CD14-positive monocyte (primary cell): ENCODE measurements at regions not wholly inside any gene's neighbourhood (a gene's known extent, or its start where the extent isn't known, plus 50 kb on each side); places are given as distances from the start of the nearest gene placed in this dataset.

ENCODE experiments used
- DNase-seq, 3 donors: peaks; one replicate each; pipeline ENCODE4 v3.0.0-alpha.2; 2011 to 2022
- H2AFZ ChIP-seq: 2 replicates; pipeline ENCODE4 v1.6.0; 2012; ENCODE audit warnings: mild to moderate bottlenecking, low read depth, low read length, inconsistent platforms; ENCODE audit not compliant: insufficient read depth, poor library complexity, severe bottlenecking
- H3K27ac ChIP-seq, 2 donors: 1 replicate in 1 of 2; 2 replicates in 1 of 2; pipeline ENCODE4 v1.5.1; 2012 to 2013; ENCODE audit warnings: low read length in 2 of 2, control low read depth in 1 of 2, inconsistent platforms in 1 of 2, low read depth in 1 of 2, mild to moderate bottlenecking in 1 of 2
- H3K27me3 ChIP-seq, 2 donors: one replicate each; pipeline versions ENCODE4 v1.6.0 to v1.6.1; 2011 to 2013; ENCODE audit warnings: low read length in 2 of 2; ENCODE audit not compliant: control insufficient read depth in 2 of 2, insufficient read depth in 2 of 2
- H3K36me3 ChIP-seq, 2 donors: replicated peaks in 1 of 2; 1 replicate in 1 of 2; 2 replicates in 1 of 2; pipeline versions ENCODE4 v1.5.1 to v1.6.1; 2012 to 2013; ENCODE audit warnings: low read length in 2 of 2, control low read depth in 1 of 2, inconsistent platforms in 1 of 2, mild to moderate bottlenecking in 1 of 2; ENCODE audit not compliant: insufficient read depth in 2 of 2, control insufficient read depth in 1 of 2
- H3K4me1 ChIP-seq, 2 donors: 1 replicate in 1 of 2; 2 replicates in 1 of 2; pipeline versions ENCODE4 v1.5.1 to v1.6.1; 2012 to 2013; ENCODE audit warnings: low read length in 2 of 2, control low read depth in 1 of 2, inconsistent platforms in 1 of 2, mild to moderate bottlenecking in 1 of 2, moderate library complexity in 1 of 2; ENCODE audit not compliant: insufficient read depth in 2 of 2, control insufficient read depth in 1 of 2
- H3K4me2 ChIP-seq: replicated peaks from 2 replicates; pipeline ENCODE3; 2012; ENCODE audit warnings: low read length, moderate library complexity, mild to moderate bottlenecking; ENCODE audit not compliant: poor library complexity, severe bottlenecking; ENCODE audit errors: extremely low read depth
- H3K4me3 ChIP-seq, 3 experiments: fragments of 200-600 bp in 1 of 3; sonication (generic) in 1 of 3; replicated peaks in 1 of 3; 1 replicate in 2 of 3; 2 replicates in 1 of 3; pipeline ENCODE4 v1.5.1; 2011 to 2013; ENCODE audit warnings: low read length in 3 of 3, mild to moderate bottlenecking in 3 of 3, control low read depth in 2 of 3, low read depth in 2 of 3, inconsistent platforms in 1 of 3, moderate library complexity in 1 of 3
- H3K79me2 ChIP-seq: 2 replicates; pipeline ENCODE4 v1.6.0; 2012; ENCODE audit warnings: mild to moderate bottlenecking, control low read depth, inconsistent platforms, low read length, moderate library complexity; ENCODE audit not compliant: insufficient read depth
- H3K9ac ChIP-seq: 2 replicates; pipeline ENCODE4 v1.6.0; 2017; ENCODE audit warnings: low read length, mild to moderate bottlenecking; ENCODE audit not compliant: insufficient read depth, poor library complexity, severe bottlenecking
- H3K9me3 ChIP-seq, 2 donors: replicated peaks in 1 of 2; 1 replicate in 1 of 2; 2 replicates in 1 of 2; pipeline versions ENCODE4 v1.5.1 to v1.6.1; 2012 to 2013; ENCODE audit warnings: low read length in 2 of 2, control low read depth in 1 of 2; ENCODE audit not compliant: control insufficient read depth in 1 of 2, insufficient read depth in 1 of 2
- H4K20me1 ChIP-seq: 2 replicates; pipeline ENCODE4 v1.6.0; 2012; ENCODE audit warnings: mild to moderate bottlenecking, low read length, control low read depth, moderate library complexity; ENCODE audit not compliant: insufficient read depth
- H3K27ac Mint-ChIP-seq, 7 donors: one replicate each; pipeline ENCODE4 v1.8.0; 2020; ENCODE audit warnings: mild to moderate bottlenecking in 7 of 7, mixed read lengths in 7 of 7, moderate library complexity in 6 of 7, inconsistent platforms in 2 of 7
- H3K27me3 Mint-ChIP-seq, 3 donors: one replicate each; pipeline ENCODE4 v1.8.0; 2021 to 2022; ENCODE audit warnings: low read depth in 3 of 3, mild to moderate bottlenecking in 3 of 3, mixed read lengths in 3 of 3, moderate library complexity in 3 of 3, inconsistent platforms in 1 of 3
- H3K36me3 Mint-ChIP-seq, 2 donors: one replicate each; pipeline ENCODE4 v1.8.0; 2020; ENCODE audit warnings: mixed read lengths in 2 of 2, inconsistent platforms in 1 of 2, mild to moderate bottlenecking in 1 of 2
- H3K4me1 Mint-ChIP-seq: one replicate; pipeline ENCODE4 v1.8.0; 2020; ENCODE audit warnings: mild to moderate bottlenecking, mixed read lengths
- H3K4me3 Mint-ChIP-seq, 2 donors: one replicate each; pipeline ENCODE4 v1.8.0; 2020; ENCODE audit warnings: mild to moderate bottlenecking in 2 of 2, mixed read lengths in 2 of 2, moderate library complexity in 1 of 2
- H3K9me3 Mint-ChIP-seq, 7 donors: one replicate each; pipeline ENCODE4 v1.8.0; 2020 to 2022; ENCODE audit warnings: mixed read lengths in 7 of 7, mild to moderate bottlenecking in 6 of 7, moderate library complexity in 6 of 7, inconsistent platforms in 2 of 7
- WGBS: methylation state at CpG from one replicate; pipeline ENCODE4 v1.1.5; 2013; ENCODE audit warnings: missing lambda C conversion rate; ENCODE audit not compliant: insufficient coverage; 5-methylcytosine and 5-hydroxymethylcytosine counted together
- intact Hi-C, 2 donors: fragments of 100-400 bp; cut with micrococcal nuclease; formaldehyde crosslinking; loops; one replicate each; pipeline versions ENCODE4 v1.15.0 to v1.15.1; 2023
- TF ChIP-seq, protein P1 (sequence below): fragments of 200-600 bp; IDR thresholded peaks from one replicate; pipeline ENCODE4 v1.8.0; 2022; ENCODE audit warnings: antibody characterized with exemption, mild to moderate bottlenecking

GRCh38 chr14:42893183-42893582 lies 1286.5 kb downstream of the LRFN5 start:
- DNase-seq: no peak

DNA sequence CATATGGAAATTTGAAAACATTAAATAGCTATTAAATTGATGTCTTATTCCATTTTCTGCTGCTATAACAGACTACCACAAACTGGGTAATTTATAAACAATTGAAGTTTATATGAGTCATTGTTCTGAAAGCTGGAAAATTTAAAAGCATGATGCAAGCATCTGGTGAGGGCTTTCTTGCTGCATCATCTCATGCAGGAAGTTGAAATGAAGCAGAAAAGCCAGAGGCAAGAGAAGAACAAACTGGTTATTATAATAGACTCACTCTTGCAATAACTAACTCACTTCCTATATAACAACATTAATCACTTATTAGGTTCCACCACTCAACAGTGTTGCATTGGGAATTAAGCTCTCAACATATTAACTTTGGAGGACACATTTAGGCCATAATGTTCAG lies 1277.4 kb downstream of the LRFN5 start:
- Mint-ChIP-seq H3K27me3 (no peaks in the 10 kb centered on the region), H3K27ac (peak overlapping the region in 2 of 7 donors; percentile 18), H3K9me3 (peaks cover 0 to 11% (median 5%) of the 10 kb centered on the region in 7 donors), H3K36me3 (no peaks in the 10 kb centered on the region), H3K4me1 (peaks cover 8% of the 10 kb centered on the region), H3K4me3 (no peak overlapping the region)
- intact Hi-C loops: no loop called here
- H3K36me3 ChIP-seq: no peaks in the 10 kb centered on the region
- no peaks in the 10 kb centered on the region for H3K27me3 ChIP-seq
- no peaks in the 10 kb centered on the region for H3K9me3 ChIP-seq
- no peaks in the 10 kb centered on the region for H4K20me1 ChIP-seq
- no peak overlapping the region for H3K4me3 ChIP-seq
- no peak overlapping the region for H2AFZ ChIP-seq
- peak; percentile 57 to 85 (median 62) for DNase-seq
- H3K9ac ChIP-seq: no peak overlapping the region
- TF ChIP-seq, protein P1, sequence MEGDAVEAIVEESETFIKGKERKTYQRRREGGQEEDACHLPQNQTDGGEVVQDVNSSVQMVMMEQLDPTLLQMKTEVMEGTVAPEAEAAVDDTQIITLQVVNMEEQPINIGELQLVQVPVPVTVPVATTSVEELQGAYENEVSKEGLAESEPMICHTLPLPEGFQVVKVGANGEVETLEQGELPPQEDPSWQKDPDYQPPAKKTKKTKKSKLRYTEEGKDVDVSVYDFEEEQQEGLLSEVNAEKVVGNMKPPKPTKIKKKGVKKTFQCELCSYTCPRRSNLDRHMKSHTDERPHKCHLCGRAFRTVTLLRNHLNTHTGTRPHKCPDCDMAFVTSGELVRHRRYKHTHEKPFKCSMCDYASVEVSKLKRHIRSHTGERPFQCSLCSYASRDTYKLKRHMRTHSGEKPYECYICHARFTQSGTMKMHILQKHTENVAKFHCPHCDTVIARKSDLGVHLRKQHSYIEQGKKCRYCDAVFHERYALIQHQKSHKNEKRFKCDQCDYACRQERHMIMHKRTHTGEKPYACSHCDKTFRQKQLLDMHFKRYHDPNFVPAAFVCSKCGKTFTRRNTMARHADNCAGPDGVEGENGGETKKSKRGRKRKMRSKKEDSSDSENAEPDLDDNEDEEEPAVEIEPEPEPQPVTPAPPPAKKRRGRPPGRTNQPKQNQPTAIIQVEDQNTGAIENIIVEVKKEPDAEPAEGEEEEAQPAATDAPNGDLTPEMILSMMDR: no peak
- H3K4me2 ChIP-seq: no peak overlapping the region
- no peaks in the 10 kb centered on the region for H3K79me2 ChIP-seq
- peak overlapping the region in 1 of 2 donors; percentile 64 for H3K27ac ChIP-seq
- H3K4me1 ChIP-seq: peaks cover 7 to 8% of the 10 kb centered on the region in 2 donors

More at GRCh38 chr14:42893183-42893582, 1286.5 kb downstream of the LRFN5 start:
- Histone ChIP-seq H3K27ac (no peak overlapping the region), H3K4me1 (no peaks in the 10 kb centered on the region), H2AFZ (no peak overlapping the region), H3K4me2 (no peak overlapping the region), H3K9me3 (no peaks in the 10 kb centered on the region), H3K9ac (no peak overlapping the region), H3K4me3 (no peak overlapping the region), H4K20me1 (no peaks in the 10 kb centered on the region), H3K36me3 (no peaks in the 10 kb centered on the region), H3K27me3 (no peaks in the 10 kb centered on the region), H3K79me2 (no peaks in the 10 kb centered on the region)
- H3K27ac Mint-ChIP-seq: no peak overlapping the region
- intact Hi-C loops: no loop called here
- peaks cover 4 to 12% (median 6%) of the 10 kb centered on the region in 7 donors for H3K9me3 Mint-ChIP-seq
- H3K36me3 Mint-ChIP-seq: no peaks in the 10 kb centered on the region
- TF ChIP-seq, protein P1: no peak
- no peaks in the 10 kb centered on the region for H3K4me1 Mint-ChIP-seq
- H3K27me3 Mint-ChIP-seq: no peaks in the 10 kb centered on the region
- no CpG with 5 or more reads among the region's 1 CpG for WGBS
- H3K4me3 Mint-ChIP-seq: no peak overlapping the region
